IMR-90 (cell line): ENCODE measurements at regions not wholly inside any gene's neighbourhood (a gene's known extent, or its start where the extent isn't known, plus 50 kb on each side); places are given as distances from the start of the nearest gene placed in this dataset.

Experiments used
- ATAC-seq: fragments of 200-7000 bp; cut with Tn5 transposase; 2 replicates; pipeline ENCODE4 v1.9.1; 2020; ENCODE audit warnings: low read depth, mild to moderate bottlenecking, moderate library complexity
- BruUV-seq: library from RNA; stranded (reverse); fragments of 400-500 nt; replicated peaks from 2 replicates; lab custom pipeline; 2021; lab: Mats Ljungman, UMichigan
- CTCF ChIA-PET: fragments of 300-600 bp; formaldehyde crosslinking; extraction: SDS; loops from one replicate; lab custom pipeline; 2021; ENCODE audit warnings: antibody characterized with exemption; lab: Yijun Ruan, JAX
- POLR2A ChIA-PET: fragments of 300-600 bp; sonication (Branson Sonifier 250); formaldehyde crosslinking; loops from one replicate; lab custom pipeline; 2022; ENCODE audit warnings: antibody characterized with exemption; ENCODE audit not compliant: unreplicated experiment; lab: Charles Lee
- DNase-seq: peaks from one replicate; pipeline ENCODE4 v3.0.0; 2013
- H2AFZ ChIP-seq: replicated peaks from 2 replicates; pipeline ENCODE3; 2013; ENCODE audit warnings: low read length, mild to moderate bottlenecking; ENCODE audit not compliant: poor library complexity
- H2AK5ac ChIP-seq: 2 replicates; pipeline ENCODE4 v1.6.1; 2013; ENCODE audit warnings: low read depth, low read length, inconsistent platforms
- H2AK9ac ChIP-seq: replicated peaks from 2 replicates; pipeline ENCODE3; 2013; ENCODE audit warnings: mild to moderate bottlenecking, low read depth, low read length, moderate library complexity; ENCODE audit not compliant: poor library complexity
- H2BK120ac ChIP-seq: 2 replicates; pipeline ENCODE4 v1.6.1; 2013; ENCODE audit warnings: low read depth, low read length, inconsistent platforms
- H2BK15ac ChIP-seq: 3 replicates; pipeline ENCODE4 v1.6.1; 2013; ENCODE audit warnings: low read depth, low read length, inconsistent platforms
- H2BK20ac ChIP-seq: 2 replicates; pipeline ENCODE4 v1.6.1; 2013; ENCODE audit warnings: low read depth, mild to moderate bottlenecking, inconsistent platforms, low read length, moderate library complexity
- H2BK5ac ChIP-seq: 2 replicates; pipeline ENCODE4 v1.6.1; 2013; ENCODE audit warnings: mild to moderate bottlenecking, low read depth, low read length, inconsistent platforms; ENCODE audit not compliant: poor library complexity, severe bottlenecking
- H3K14ac ChIP-seq: replicated peaks from 2 replicates; pipeline ENCODE4 v1.6.1; 2013; ENCODE audit warnings: low read depth, low read length, inconsistent platforms
- H3K18ac ChIP-seq: 2 replicates; pipeline ENCODE4 v1.6.1; 2013; ENCODE audit warnings: low read depth, low read length, control low read depth
- H3K23ac ChIP-seq: 2 replicates; pipeline ENCODE4 v1.6.1; 2013; ENCODE audit warnings: low read depth, low read length, inconsistent platforms
- H3K27ac ChIP-seq: 2 replicates; pipeline ENCODE4 v1.5.1; 2013; ENCODE audit warnings: mild to moderate bottlenecking, control low read depth, low read length; ENCODE audit not compliant: insufficient read depth
- H3K27me3 ChIP-seq: 2 replicates; pipeline ENCODE4 v1.6.1; 2013; ENCODE audit warnings: low read length; ENCODE audit not compliant: control insufficient read depth, insufficient read depth
- H3K36me3 ChIP-seq: 2 replicates; pipeline ENCODE4 v1.6.1; 2013; ENCODE audit warnings: low read length, mixed read lengths; ENCODE audit not compliant: control insufficient read depth, insufficient read depth
- H3K4ac ChIP-seq: 2 replicates; pipeline ENCODE4 v1.6.1; 2013; ENCODE audit warnings: low read depth, low read length, inconsistent platforms
- H3K4me1 ChIP-seq: 2 replicates; pipeline ENCODE4 v1.6.1; 2013; ENCODE audit warnings: low read length, mixed read lengths; ENCODE audit not compliant: control insufficient read depth, insufficient read depth
- H3K4me2 ChIP-seq: 2 replicates; pipeline ENCODE4 v1.6.1; 2013; ENCODE audit warnings: low read depth, mild to moderate bottlenecking, control low read depth, low read length, moderate library complexity
- H3K4me3 ChIP-seq: 2 replicates; pipeline ENCODE4 v1.5.1; 2013; ENCODE audit warnings: low read depth, mild to moderate bottlenecking, control low read depth, low read length, moderate library complexity; ENCODE audit not compliant: insufficient read depth
- H3K56ac ChIP-seq: 2 replicates; pipeline ENCODE4 v1.6.1; 2013; ENCODE audit warnings: low read length, inconsistent platforms; ENCODE audit not compliant: insufficient read depth; ENCODE audit errors: extremely low read depth
- H3K79me1 ChIP-seq, 2 experiments: 2 replicates each; pipeline ENCODE4 v1.6.1; 2013; ENCODE audit warnings: low read length in 2 of 2, inconsistent platforms in 1 of 2, low read depth in 1 of 2
- H3K9ac ChIP-seq: 2 replicates; pipeline ENCODE4 v1.6.1; 2013; ENCODE audit warnings: low read depth, low read length, control low read depth
- H3K9me1 ChIP-seq: 2 replicates; pipeline ENCODE4 v1.6.1; 2013; ENCODE audit warnings: low read length, inconsistent platforms; ENCODE audit not compliant: insufficient read depth
- H3K9me3 ChIP-seq: 2 replicates; pipeline ENCODE4 v1.6.1; 2013; ENCODE audit warnings: low read length; ENCODE audit not compliant: control insufficient read depth, insufficient read depth
- H4K20me1 ChIP-seq: 2 replicates; pipeline ENCODE4 v1.6.1; 2013; ENCODE audit warnings: low read length, inconsistent platforms; ENCODE audit not compliant: insufficient read depth
- H4K5ac ChIP-seq: 2 replicates; pipeline ENCODE4 v1.6.1; 2013; ENCODE audit warnings: mild to moderate bottlenecking, low read depth, low read length, control low read depth
- H4K8ac ChIP-seq, 2 experiments: 2 replicates each; pipeline ENCODE4 v1.6.1; 2013; ENCODE audit warnings: low read depth in 2 of 2, low read length in 2 of 2, control low read depth in 1 of 2, inconsistent platforms in 1 of 2
- H4K91ac ChIP-seq: 2 replicates; pipeline ENCODE4 v1.6.1; 2013; ENCODE audit warnings: low read depth, low read length, inconsistent platforms; ENCODE audit not compliant: insufficient read depth
- CHD1 ChIP-seq: IDR thresholded peaks from 2 replicates; pipeline ENCODE4 v1.6.1; 2012; ENCODE audit warnings: low read depth, low read length, improper control_type of control experiment
- MAFK ChIP-seq: IDR thresholded peaks from 2 replicates; pipeline ENCODE4 v1.6.1; 2012; ENCODE audit warnings: low read depth, low read length, improper control_type of control experiment
- MXI1 ChIP-seq: IDR thresholded peaks from 2 replicates; pipeline ENCODE4 v1.6.1; 2012; ENCODE audit warnings: low read depth, mild to moderate bottlenecking, low read length, moderate library complexity, borderline replicate concordance
- WGBS, 2 experiments: methylation state at CpG; one replicate each; pipeline versions ENCODE4 v1.1.5 to v1.1.7; 2013; ENCODE audit warnings: missing lambda C conversion rate in 2 of 2; ENCODE audit not compliant: insufficient read length in 1 of 2; ENCODE audit errors: extremely low coverage in 2 of 2; 5-methylcytosine and 5-hydroxymethylcytosine counted together
- dilution Hi-C: fragments of 300-500 bp; cut with HindIII; formaldehyde crosslinking; loops from one replicate; pipeline ENCODE4 v1.14.3; 2018; ENCODE audit warnings: low sequenced_read_pairs; ENCODE audit not compliant: unreplicated experiment
- in situ Hi-C: fragments of 300-500 bp; cut with MboI; formaldehyde crosslinking; loops from 3 replicates; pipeline ENCODE4 v1.14.3; 2019; ENCODE audit warnings: low sequenced_read_pairs, inconsistent platforms, mixed read lengths
- intact Hi-C: fragments of 100-400 bp; cut with micrococcal nuclease; formaldehyde crosslinking; loops from 2 replicates; pipeline ENCODE4 v1.10.0; 2022

- no peak overlapping the region for H4K5ac ChIP-seq
- no peaks in the 10 kb centered on the region for H3K4me1 ChIP-seq
- H3K36me3 ChIP-seq = no peaks in the 10 kb centered on the region
- no peaks in the 10 kb centered on the region for H4K20me1 ChIP-seq
- no peak overlapping the region for H3K4me3 ChIP-seq
- no peak overlapping the region for H3K27ac ChIP-seq
- ChIA-PET CTCF (no interaction called here), POLR2A (no interaction called here)
- no peak overlapping the region for H2AK5ac ChIP-seq
- DNase-seq = no peak
- intact Hi-C loops (no loop called here), in situ Hi-C loops (no loop called here), dilution Hi-C loops (no loop called here)
- no peak overlapping the region for H2BK15ac ChIP-seq
- no peak overlapping the region for H3K9ac ChIP-seq
- H2BK20ac ChIP-seq = no peak overlapping the region
- ATAC-seq = no peak
- H4K8ac ChIP-seq = no peak overlapping the region
- H3K14ac ChIP-seq = no peak overlapping the region
- no peak overlapping the region for H3K56ac ChIP-seq
- TF ChIP-seq MXI1 (no peak), MAFK (no peak), CHD1 (no peak)
- H3K9me1 ChIP-seq = no peaks in the 10 kb centered on the region
- no peaks in the 10 kb centered on the region for H3K9me3 ChIP-seq
- no peak overlapping the region for H3K4ac ChIP-seq
- no peak overlapping the region for H2AK9ac ChIP-seq
- no peak overlapping the region for H2BK5ac ChIP-seq
- no CpG with 5 or more reads among the region's 2 CpGs for WGBS, 2 experiments
- H3K18ac ChIP-seq = no peak overlapping the region
- H3K27me3 ChIP-seq = no peaks in the 10 kb centered on the region
- no TSS peak for BruUV-seq
- no peak overlapping the region for H4K91ac ChIP-seq
- no peak overlapping the region for H2AFZ ChIP-seq
- no peak overlapping the region for H3K23ac ChIP-seq
- no peaks in the 10 kb centered on the region for H3K79me1 ChIP-seq
- no peak overlapping the region for H3K4me2 ChIP-seq
- H2BK120ac ChIP-seq = no peak overlapping the region
Observed at GRCh38 chr14:49016381-49016780, 569.8 kb downstream of the RPS29 start.
